GM12878 (cell line): ENCODE measurements at regions not wholly inside any gene's neighbourhood (a gene's known extent, or its start where the extent isn't known, plus 50 kb on each side); places are given as distances from the start of the nearest gene placed in this dataset.

Experiments used
- ATAC-seq: fragments of 200-7000 bp; cut with Tn5 transposase; 3 replicates; pipeline ENCODE4 v1.9.1; 2020; ENCODE audit warnings: mild to moderate bottlenecking, moderate library complexity
- BruUV-seq: library from RNA; stranded (reverse); fragments of 400-500 nt; replicated peaks from 2 replicates; lab custom pipeline; 2021; lab: Mats Ljungman, UMichigan
- CTCF ChIA-PET: fragments of 300-600 bp; sonication (Branson Sonifier 250); formaldehyde crosslinking; extraction: SDS; loops from one replicate; lab custom pipeline; 2021; ENCODE audit warnings: inconsistent platforms; lab: Yijun Ruan, JAX
- POLR2A ChIA-PET: fragments of 350-600 bp; formaldehyde crosslinking; extraction: SDS; loops from one replicate; lab custom pipeline; 2021; ENCODE audit warnings: inconsistent platforms; lab: Charles Lee
- RAD21 ChIA-PET: fragments of 300-600 bp; sonication (Branson Sonifier 250); formaldehyde crosslinking; loops from one replicate; lab custom pipeline; 2023; ENCODE audit warnings: antibody characterized with exemption; ENCODE audit not compliant: unreplicated experiment; lab: Charles Lee
- SMC1A ChIA-PET: fragments of 300-600 bp; sonication (Branson Sonifier 250); formaldehyde crosslinking; loops from one replicate; lab custom pipeline; 2023; ENCODE audit not compliant: unreplicated experiment, uncharacterized antibody; lab: Charles Lee
- DNase-seq: peaks from one replicate; pipeline ENCODE4 v3.0.0-alpha.2; 2011; ENCODE audit warnings: low read depth, low spot score
- FAIRE-seq: peaks from 3 replicates; lab custom pipeline; 2011; peaks lifted over from hg19 to GRCh38; lab: Jason Lieb, UNC
- H2AFZ ChIP-seq: 2 replicates; pipeline ENCODE4 v1.6.0; 2011; ENCODE audit warnings: low read depth, low read length, control low read depth; ENCODE audit not compliant: control insufficient read depth
- H3K27ac ChIP-seq: 2 replicates; pipeline ENCODE4 v1.5.1; 2011; ENCODE audit warnings: control low read depth; ENCODE audit not compliant: control insufficient read depth, insufficient read depth
- H3K27me3 ChIP-seq, 2 experiments: replicated peaks in 1 of 2; 2 replicates each; pipeline versions ENCODE4 v1.6.0 to v1.6.1; 2011; ENCODE audit warnings: low read length in 1 of 2; ENCODE audit not compliant: control insufficient read depth in 2 of 2, insufficient read depth in 2 of 2
- H3K36me3 ChIP-seq, 2 experiments: 2 replicates each; pipeline ENCODE4 v1.5.1; 2011; ENCODE audit warnings: low read length in 1 of 2; ENCODE audit not compliant: control insufficient read depth in 2 of 2, insufficient read depth in 2 of 2
- H3K4me1 ChIP-seq: 2 replicates; pipeline ENCODE4 v1.6.1; 2011; ENCODE audit warnings: mild to moderate bottlenecking, low read length, moderate library complexity, mixed read lengths; ENCODE audit not compliant: control insufficient read depth, insufficient read depth
- H3K4me2 ChIP-seq: 2 replicates; pipeline ENCODE4 v1.6.0; 2011; ENCODE audit warnings: control low read depth; ENCODE audit not compliant: control insufficient read depth, insufficient read depth
- H3K4me3 ChIP-seq: fragments of 200-600 bp; sonication (generic); 2 replicates; pipeline ENCODE4 v1.5.1; 2016
- H3K79me2 ChIP-seq: 2 replicates; pipeline ENCODE4 v1.6.0; 2011; ENCODE audit warnings: low read length; ENCODE audit not compliant: control insufficient read depth, insufficient read depth
- H3K9ac ChIP-seq: 2 replicates; pipeline ENCODE4 v1.8.0; 2011; ENCODE audit warnings: low read length, control low read depth, mixed read lengths; ENCODE audit not compliant: control insufficient read depth, insufficient read depth
- H3K9me3 ChIP-seq: replicated peaks from 3 replicates; pipeline ENCODE4 v1.5.1; 2011; ENCODE audit warnings: mild to moderate bottlenecking, low read length; ENCODE audit not compliant: control insufficient read depth, insufficient read depth
- H4K20me1 ChIP-seq: 2 replicates; pipeline ENCODE4 v1.6.0; 2011; ENCODE audit not compliant: control insufficient read depth, insufficient read depth
- CBFB ChIP-seq: IDR thresholded peaks from 2 replicates; pipeline ENCODE4 v1.6.1; 2016; ENCODE audit warnings: antibody characterized with exemption, low read depth
- FOXK2 ChIP-seq: fragments of 450-650 bp; IDR thresholded peaks from 2 replicates; pipeline ENCODE4 v1.6.1; 2017; ENCODE audit warnings: mild to moderate bottlenecking, moderate library complexity
- HDAC2 ChIP-seq: fragments of 200-600 bp; sonication (generic); IDR thresholded peaks from 2 replicates; pipeline ENCODE4 v1.6.1; 2017
- MXI1 ChIP-seq: fragments of 150-350 bp; IDR thresholded peaks from 2 replicates; pipeline ENCODE4 v1.6.1; 2011; ENCODE audit warnings: low read depth, mild to moderate bottlenecking, inconsistent platforms, low read length, improper control_type of control experiment
- POLR2AphosphoS2 ChIP-seq: IDR thresholded peaks from 2 replicates; pipeline ENCODE4 v1.6.1; 2011; ENCODE audit warnings: low read depth, mild to moderate bottlenecking, low read length, improper control_type of control experiment, moderate library complexity
- RB1 ChIP-seq: fragments of 450-650 bp; formaldehyde crosslinking; IDR thresholded peaks from 2 replicates; pipeline ENCODE4 v1.6.1; 2017; ENCODE audit warnings: mild to moderate bottlenecking, borderline replicate concordance
- SMAD5 ChIP-seq: IDR thresholded peaks from 2 replicates; pipeline ENCODE4 v1.6.1; 2016; ENCODE audit warnings: antibody characterized with exemption, low read depth
- SMARCA5 ChIP-seq: fragments of 450-650 bp; IDR thresholded peaks from 2 replicates; pipeline ENCODE4 v1.6.1; 2017; ENCODE audit warnings: mild to moderate bottlenecking
- TARDBP ChIP-seq: IDR thresholded peaks from 2 replicates; pipeline ENCODE4 v1.6.1; 2016; ENCODE audit warnings: borderline replicate concordance
- WRNIP1 ChIP-seq: IDR thresholded peaks from 2 replicates; pipeline ENCODE4 v1.6.1; 2011; ENCODE audit warnings: low read depth, low read length, improper control_type of control experiment, borderline replicate concordance
- ZZZ3 ChIP-seq: IDR thresholded peaks from 2 replicates; pipeline ENCODE4 v1.6.1; 2011; ENCODE audit warnings: low read depth; ENCODE audit not compliant: control insufficient read depth, insufficient read length
- WGBS: methylation state at CpG from one replicate; pipeline ENCODE4 v1.1.6; 2016; ENCODE audit warnings: low lambda C conversion rate; ENCODE audit not compliant: insufficient replicate concordance, insufficient coverage; ENCODE audit errors: missing lambda C conversion rate; 5-methylcytosine and 5-hydroxymethylcytosine counted together
- in situ Hi-C: fragments of 300-500 bp; cut with MboI; formaldehyde crosslinking; loops from 9 replicates; pipeline ENCODE4 v1.14.3; 2018; ENCODE audit warnings: mixed read lengths
- intact Hi-C: fragments of 100-400 bp; cut with micrococcal nuclease; formaldehyde crosslinking; loops from one replicate; pipeline ENCODE4 v1.14.2; 2022; ENCODE audit not compliant: unreplicated experiment
- TF ChIP-seq, protein P1 (sequence below), 3 experiments: IDR thresholded peaks in 2 of 3; conservative IDR thresholded peaks in 1 of 3; 2 replicates each; pipeline ENCODE4 v1.5.1; 2011; ENCODE audit warnings: low read depth in 3 of 3, low read length in 3 of 3, mild to moderate bottlenecking in 3 of 3, control low read depth in 2 of 3, moderate library complexity in 2 of 3, inconsistent platforms in 1 of 3, mixed read lengths in 1 of 3; ENCODE audit not compliant: control insufficient read depth in 2 of 3, insufficient read depth in 1 of 3; ENCODE audit errors: extremely low read depth in 1 of 3

DNA sequence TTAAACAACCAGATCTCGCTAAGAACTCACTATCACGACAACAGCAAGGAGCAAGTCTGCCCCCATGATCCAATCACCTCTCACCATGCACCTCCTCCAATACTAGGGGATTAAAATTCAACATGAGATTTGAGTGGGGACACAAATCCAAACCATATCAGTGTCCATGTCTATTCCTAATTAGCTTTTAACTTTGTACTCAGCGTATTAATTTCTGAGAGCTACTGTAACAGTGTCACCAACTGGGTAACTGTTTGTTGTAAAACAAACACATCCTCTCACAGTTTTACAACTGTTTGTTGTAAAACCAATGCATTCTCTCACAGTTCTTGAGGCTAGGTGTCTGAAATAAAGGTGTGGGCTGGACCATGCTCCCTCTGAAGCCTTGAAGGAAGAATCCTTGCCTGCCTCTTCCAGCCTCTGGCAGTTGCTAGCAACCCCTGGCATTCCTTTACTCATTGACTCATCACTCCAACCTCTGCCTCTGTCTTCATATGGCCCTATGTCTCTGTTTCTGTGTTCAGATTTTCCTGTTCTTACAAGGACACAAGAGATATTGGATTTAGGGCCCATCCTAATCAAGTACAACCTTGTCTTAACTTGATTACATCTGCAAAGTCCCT is 121.2 kb downstream of the LTN1 start:
- SMC1A ChIA-PET: interaction anchor here (1.2 kb wide), 1 partner anchor 12 kb away, joined by 4 read pairs; no protein-coding TSS in a partner anchor
- CTCF ChIA-PET: interaction anchor here (1.1 kb wide), 1 partner anchor 13 kb away, joined by 3 read pairs; no protein-coding TSS in a partner anchor
- RAD21 ChIA-PET: no interaction called here
- Histone ChIP-seq H3K4me1 (no peaks in the 10 kb centered on the region), H3K27ac (no peak overlapping the region), H3K4me2 (no peak overlapping the region), H3K4me3 (no peak overlapping the region), H4K20me1 (no peaks in the 10 kb centered on the region), H3K36me3 (no peaks in the 10 kb centered on the region; a peak in 1 of 4 replicates), H2AFZ (no peak overlapping the region), H3K79me2 (no peaks in the 10 kb centered on the region), H3K27me3 (no peaks in the 10 kb centered on the region), H3K9ac (no peak overlapping the region), H3K9me3 (no peaks in the 10 kb centered on the region)
- TF ChIP-seq SMAD5 (no peak), ZZZ3 (no peak), WRNIP1 (no peak), MXI1 (no peak)
- no TSS peak for BruUV-seq
- intact Hi-C loops (no loop called here), in situ Hi-C loops (no loop called here)
- ATAC-seq (no peak), DNase-seq (no peak), FAIRE-seq (no peak)
- POLR2A ChIA-PET: no interaction called here
- 100% methylated on average over 3 of the region's 3 CpGs for WGBS

DNA sequence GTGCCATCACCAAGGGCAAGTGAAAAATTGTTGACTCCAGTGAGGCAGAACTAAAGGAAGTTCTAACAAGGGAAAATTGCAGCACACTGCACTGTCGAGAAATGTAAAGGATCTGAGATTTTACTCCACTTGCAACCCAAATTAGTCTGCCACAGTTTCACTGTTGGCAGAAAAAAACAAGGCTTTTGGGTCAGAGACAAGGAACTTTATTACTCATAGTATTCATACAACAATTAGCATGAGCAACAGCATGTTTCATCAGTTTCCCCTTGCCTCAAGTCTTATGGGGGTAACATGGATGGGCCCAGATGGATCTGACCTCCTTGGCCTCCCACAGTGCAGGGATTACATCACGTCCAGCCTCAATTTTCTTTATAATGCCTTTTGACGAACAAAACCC is 125.3 kb downstream of the LTN1 start:
- DNase-seq: no peak
- no TSS peak for BruUV-seq
- TF ChIP-seq SMARCA5 (no peak), FOXK2 (no peak), CBFB (no peak), TARDBP (no peak), SMAD5 (no peak), RB1 (no peak), POLR2AphosphoS2 (no peak), HDAC2 (no peak)
- TF ChIP-seq, protein P1, sequence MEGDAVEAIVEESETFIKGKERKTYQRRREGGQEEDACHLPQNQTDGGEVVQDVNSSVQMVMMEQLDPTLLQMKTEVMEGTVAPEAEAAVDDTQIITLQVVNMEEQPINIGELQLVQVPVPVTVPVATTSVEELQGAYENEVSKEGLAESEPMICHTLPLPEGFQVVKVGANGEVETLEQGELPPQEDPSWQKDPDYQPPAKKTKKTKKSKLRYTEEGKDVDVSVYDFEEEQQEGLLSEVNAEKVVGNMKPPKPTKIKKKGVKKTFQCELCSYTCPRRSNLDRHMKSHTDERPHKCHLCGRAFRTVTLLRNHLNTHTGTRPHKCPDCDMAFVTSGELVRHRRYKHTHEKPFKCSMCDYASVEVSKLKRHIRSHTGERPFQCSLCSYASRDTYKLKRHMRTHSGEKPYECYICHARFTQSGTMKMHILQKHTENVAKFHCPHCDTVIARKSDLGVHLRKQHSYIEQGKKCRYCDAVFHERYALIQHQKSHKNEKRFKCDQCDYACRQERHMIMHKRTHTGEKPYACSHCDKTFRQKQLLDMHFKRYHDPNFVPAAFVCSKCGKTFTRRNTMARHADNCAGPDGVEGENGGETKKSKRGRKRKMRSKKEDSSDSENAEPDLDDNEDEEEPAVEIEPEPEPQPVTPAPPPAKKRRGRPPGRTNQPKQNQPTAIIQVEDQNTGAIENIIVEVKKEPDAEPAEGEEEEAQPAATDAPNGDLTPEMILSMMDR (IDR thresholded peaks at IDR 0.05 in 2 of 3, conservative IDR thresholded peaks at IDR 0.05 in 1 of 3; ENCODE audit: control insufficient read depth in 2 of 3, extremely low read depth in 1 of 3, insufficient read depth in 1 of 3, low read depth in 3 of 3, low read length in 3 of 3): no peak

More for the DNA sequence above, 125.3 kb downstream of the LTN1 start:
- SMC1A ChIA-PET: no interaction called here
- CTCF ChIA-PET: no interaction called here
- no peaks in the 10 kb centered on the region for H4K20me1 ChIP-seq
- no peaks in the 10 kb centered on the region for H3K27me3 ChIP-seq
- no peaks in the 10 kb centered on the region for H3K79me2 ChIP-seq
- RAD21 ChIA-PET: no interaction called here
- H3K4me2 ChIP-seq: no peak overlapping the region
- H3K4me1 ChIP-seq: no peaks in the 10 kb centered on the region
- H3K27ac ChIP-seq: no peak overlapping the region
- FAIRE-seq: no peak
- H2AFZ ChIP-seq: no peak overlapping the region
- H3K9ac ChIP-seq: no peak overlapping the region
- no peak overlapping the region for H3K4me3 ChIP-seq
- in situ Hi-C loops: no loop called here
- POLR2A ChIA-PET: no interaction called here
- intact Hi-C loops: no loop called here
- 77% methylated on average over 3 of the region's 3 CpGs for WGBS
- no peak for ATAC-seq
- H3K9me3 ChIP-seq: no peaks in the 10 kb centered on the region
- H3K36me3 ChIP-seq: no peaks in the 10 kb centered on the region
